Adrenal gland (tissue), 9 donors: ENCODE measurements at regions not wholly inside any gene's neighbourhood (a gene's known extent, or its start where the extent isn't known, plus 50 kb on each side); places are given as distances from the start of the nearest gene placed in this dataset.

Experiments
- DNase-seq, 7 donors: peaks; one replicate each; pipeline ENCODE4 v3.0.0-alpha.2; 2019 to 2020
- H3K27ac ChIP-seq, 5 donors: fragments of 200-600 bp; sonication (generic) in 4 of 5; 1 replicate in 3 of 5; 2 replicates in 2 of 5; pipeline versions ENCODE4 v1.5.1 to v1.8.0; 2016 to 2020; ENCODE audit warnings: mild to moderate bottlenecking in 1 of 5
- H3K27me3 ChIP-seq: fragments of 200-600 bp; 2 replicates; pipeline ENCODE4 v1.8.0; 2021
- H3K36me3 ChIP-seq, 2 donors: fragments of 200-600 bp; replicated peaks in 1 of 2; 1 replicate in 1 of 2; 2 replicates in 1 of 2; pipeline versions ENCODE4 v1.5.1 to v1.8.0; 2018 to 2022
- H3K4me1 ChIP-seq, 2 donors: fragments of 200-600 bp; replicated peaks in 1 of 2; 1 replicate in 1 of 2; 2 replicates in 1 of 2; pipeline versions ENCODE4 v1.5.1 to v1.8.0; 2018 to 2021
- H3K4me3 ChIP-seq, 4 donors: fragments of 200-600 bp; sonication (generic) in 3 of 4; one replicate each; pipeline ENCODE4 v1.5.1; 2016 to 2018
- H3K9me3 ChIP-seq, 3 donors: fragments of 200-600 bp; sonication (generic) in 1 of 3; replicated peaks in 1 of 3; 1 replicate in 2 of 3; 2 replicates in 1 of 3; pipeline versions ENCODE4 v1.5.1 to v1.8.0; 2016 to 2021
- POLR2A ChIP-seq, 2 donors: fragments of 450-650 bp; IDR thresholded peaks; one replicate each; pipeline ENCODE4 v1.6.1; 2017; ENCODE audit warnings: antibody characterized with exemption in 2 of 2, mild to moderate bottlenecking in 2 of 2, moderate library complexity in 1 of 2
- WGBS, 4 donors: extraction: QIAGEN DNeasy Blood & Tissue Kit in 2 of 4; methylation state at CpG; one replicate each; pipeline versions ENCODE4 v1.1.5 to v1.1.7; 2013 to 2017; 5-methylcytosine and 5-hydroxymethylcytosine counted together
- intact Hi-C, 2 donors: fragments of 100-400 bp; cut with DNase I; formaldehyde crosslinking; loops; one replicate each; pipeline versions ENCODE4 v1.14.1 to v1.15.0; 2022 to 2023
- TF ChIP-seq, protein P1 (sequence below), 6 experiments: fragments of 450-650 bp in 4 of 6; fragments of 200-600 bp in 2 of 6; sonication (generic) in 1 of 6; IDR thresholded peaks; 1 replicate in 5 of 6; 2 replicates in 1 of 6; pipeline versions ENCODE4 v1.5.1 to v1.8.0; 2016 to 2021; ENCODE audit warnings: antibody characterized with exemption in 6 of 6, mild to moderate bottlenecking in 2 of 6, moderate library complexity in 1 of 6
- donor health status: healthy with polysubstance abuse.
- donor health status: Bipolar disorder and iron deficiency.
- donor health status: DM: yes; HTN: yes; CAD: no.
- donor health status: DM: no; HTN: no; CAD: no.
- donor health status: DM: no; HTN: no; CAD: no.

- DNase-seq: no peak
- Histone ChIP-seq H3K27ac (no peak overlapping the region), H3K4me1 (no peaks in the 10 kb centered on the region), H3K36me3 (no peaks in the 10 kb centered on the region), H3K9me3 (no peaks in the 10 kb centered on the region), H3K4me3 (no peak overlapping the region), H3K27me3 (no peaks in the 10 kb centered on the region)
- intact Hi-C loops: no loop called here
- TF ChIP-seq, protein P1, sequence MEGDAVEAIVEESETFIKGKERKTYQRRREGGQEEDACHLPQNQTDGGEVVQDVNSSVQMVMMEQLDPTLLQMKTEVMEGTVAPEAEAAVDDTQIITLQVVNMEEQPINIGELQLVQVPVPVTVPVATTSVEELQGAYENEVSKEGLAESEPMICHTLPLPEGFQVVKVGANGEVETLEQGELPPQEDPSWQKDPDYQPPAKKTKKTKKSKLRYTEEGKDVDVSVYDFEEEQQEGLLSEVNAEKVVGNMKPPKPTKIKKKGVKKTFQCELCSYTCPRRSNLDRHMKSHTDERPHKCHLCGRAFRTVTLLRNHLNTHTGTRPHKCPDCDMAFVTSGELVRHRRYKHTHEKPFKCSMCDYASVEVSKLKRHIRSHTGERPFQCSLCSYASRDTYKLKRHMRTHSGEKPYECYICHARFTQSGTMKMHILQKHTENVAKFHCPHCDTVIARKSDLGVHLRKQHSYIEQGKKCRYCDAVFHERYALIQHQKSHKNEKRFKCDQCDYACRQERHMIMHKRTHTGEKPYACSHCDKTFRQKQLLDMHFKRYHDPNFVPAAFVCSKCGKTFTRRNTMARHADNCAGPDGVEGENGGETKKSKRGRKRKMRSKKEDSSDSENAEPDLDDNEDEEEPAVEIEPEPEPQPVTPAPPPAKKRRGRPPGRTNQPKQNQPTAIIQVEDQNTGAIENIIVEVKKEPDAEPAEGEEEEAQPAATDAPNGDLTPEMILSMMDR (IDR thresholded peaks at IDR 0.05): no peak
- no peak for TF ChIP-seq POLR2A (IDR thresholded peaks at IDR 0.05)
Observed at GRCh38 chr21:22154579-22155274, 1156.5 kb downstream of the NCAM2 start.

- H3K4me1 ChIP-seq: no peaks in the 10 kb centered on the region
- H3K36me3 ChIP-seq: no peaks in the 10 kb centered on the region
- intact Hi-C loops: no loop called here
- H3K9me3 ChIP-seq: no peaks in the 10 kb centered on the region
- no peak for DNase-seq
- H3K27ac ChIP-seq: no peak overlapping the region
- TF ChIP-seq POLR2A (IDR thresholded peaks at IDR 0.05): no peak
- TF ChIP-seq, protein P1 (IDR thresholded peaks at IDR 0.05): no peak
- no peaks in the 10 kb centered on the region for H3K27me3 ChIP-seq
- H3K4me3 ChIP-seq: no peak overlapping the region
Observed at GRCh38 chr21:22164912-22165311, 1166.7 kb downstream of the NCAM2 start.

DNA sequence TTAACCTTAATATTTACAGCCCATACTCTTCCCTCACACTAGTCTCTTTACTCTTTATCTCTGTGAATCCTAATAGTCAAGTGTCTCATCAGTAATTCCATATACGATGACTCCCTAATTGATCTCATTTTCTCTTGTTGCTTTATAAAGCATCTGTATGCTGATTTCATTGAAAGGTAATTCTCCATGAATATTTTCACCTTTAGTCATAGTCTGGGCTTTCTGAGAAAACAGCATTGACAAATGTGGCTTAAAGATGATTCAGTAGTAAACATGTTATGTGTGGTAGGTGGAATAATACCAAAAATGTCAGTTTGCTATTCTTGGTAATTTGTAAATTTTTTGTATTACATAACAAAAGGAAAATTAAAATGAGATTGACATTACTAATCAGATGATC lies 1176.5 kb downstream of the NCAM2 start:
- intact Hi-C loops: no loop called here
- H3K4me1 ChIP-seq: no peaks in the 10 kb centered on the region
- TF ChIP-seq, protein P1 (IDR thresholded peaks at IDR 0.05): no peak
- no peak for TF ChIP-seq POLR2A (IDR thresholded peaks at IDR 0.05)
- 79 to 84% (median 81%) methylated on average over 1 of the region's 1 CpG for WGBS, 4 donors
- no peak for DNase-seq
- no peak overlapping the region for H3K27ac ChIP-seq
- H3K4me3 ChIP-seq: no peak overlapping the region
- H3K9me3 ChIP-seq: no peaks in the 10 kb centered on the region
- no peaks in the 10 kb centered on the region for H3K36me3 ChIP-seq
- H3K27me3 ChIP-seq: no peaks in the 10 kb centered on the region

GRCh38 chr21:22189278-22189677 lies 1191.1 kb downstream of the NCAM2 start:
- WGBS, 4 donors: 84 to 94% (median 92%) methylated on average over 6 of the region's 6 CpGs
- DNase-seq: no peak
- Histone ChIP-seq H3K27ac (no peak overlapping the region), H3K4me3 (no peak overlapping the region), H3K36me3 (no peaks in the 10 kb centered on the region), H3K4me1 (no peaks in the 10 kb centered on the region), H3K9me3 (no peaks in the 10 kb centered on the region), H3K27me3 (no peaks in the 10 kb centered on the region)
- TF ChIP-seq, protein P1 (IDR thresholded peaks at IDR 0.05): no peak
- no peak for TF ChIP-seq POLR2A (IDR thresholded peaks at IDR 0.05)
- intact Hi-C loops: no loop called here
